HG03175 (cell line): ENCODE measurements at regions not wholly inside any gene's neighbourhood (a gene's known extent, or its start where the extent isn't known, plus 50 kb on each side); places are given as distances from the start of the nearest gene placed in this dataset.
"Not testable (repeated sequence)": the region's sequence is repeated elsewhere in the genome, so short reads cannot be mapped to it uniquely, and the experiment has no call there.

Experiments used
- ATAC-seq: cut with Tn5 transposase; IDR thresholded peaks from one replicate; pipeline ENCODE4 v1.9.1; 2021; ENCODE audit warnings: mild to moderate bottlenecking, moderate library complexity; ENCODE audit not compliant: unreplicated experiment

- ATAC-seq: no peak
Measured at GRCh38 chr12:14207905-14208551, 157.5 kb upstream of the ATF7IP start.

- no peak for ATAC-seq
Measured at GRCh38 chr12:14211947-14212387, 153.5 kb upstream of the ATF7IP start.

DNA sequence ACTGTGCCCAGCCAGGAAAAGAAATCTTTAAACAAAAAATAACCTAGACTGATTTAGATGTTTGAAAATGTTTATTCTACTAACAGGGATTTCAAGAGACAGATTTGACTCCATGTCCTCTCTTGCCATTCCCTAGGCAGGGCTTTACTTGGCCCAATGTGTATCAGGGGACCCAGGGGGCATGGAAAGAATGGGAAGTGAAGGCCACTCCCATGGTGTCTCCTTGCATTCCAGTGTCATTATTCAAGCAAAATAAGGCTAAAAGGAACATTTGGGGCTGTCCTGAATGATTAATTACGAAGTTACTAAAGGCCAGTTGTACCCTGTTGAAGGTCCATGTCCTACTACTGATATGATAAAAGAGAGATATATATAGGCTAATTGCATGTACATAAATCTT lies 151.9 kb upstream of the ATF7IP start:
- no peak for ATAC-seq

- ATAC-seq: no peak
Measured at GRCh38 chr12:14214495-14214894, 151.0 kb upstream of the ATF7IP start.

DNA sequence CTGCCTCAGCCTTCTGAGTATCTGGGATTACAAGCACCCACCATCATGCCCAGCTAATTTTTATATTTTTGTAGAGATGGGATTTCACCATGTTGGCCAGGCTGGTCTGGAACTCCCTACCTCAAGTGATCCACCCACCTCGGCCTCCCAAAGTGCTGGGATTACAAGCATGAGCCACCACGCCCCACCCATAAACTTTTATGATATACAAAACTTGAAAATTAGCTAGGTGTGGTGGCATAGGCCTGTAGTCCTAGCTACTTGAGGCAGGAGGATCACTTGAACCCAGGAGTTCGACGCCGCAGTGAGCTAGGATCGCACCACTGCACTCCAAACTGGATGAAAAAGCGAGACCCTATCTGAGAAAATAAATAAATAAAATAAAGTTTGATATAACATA lies 149.5 kb upstream of the ATF7IP start:
- ATAC-seq: not testable (repeated sequence)

GRCh38 chr12:14216405-14217294 lies 148.8 kb upstream of the ATF7IP start:
- ATAC-seq: no peak

- no peak for ATAC-seq
Measured at GRCh38 chr12:14219156-14219555, 146.3 kb upstream of the ATF7IP start.

DNA sequence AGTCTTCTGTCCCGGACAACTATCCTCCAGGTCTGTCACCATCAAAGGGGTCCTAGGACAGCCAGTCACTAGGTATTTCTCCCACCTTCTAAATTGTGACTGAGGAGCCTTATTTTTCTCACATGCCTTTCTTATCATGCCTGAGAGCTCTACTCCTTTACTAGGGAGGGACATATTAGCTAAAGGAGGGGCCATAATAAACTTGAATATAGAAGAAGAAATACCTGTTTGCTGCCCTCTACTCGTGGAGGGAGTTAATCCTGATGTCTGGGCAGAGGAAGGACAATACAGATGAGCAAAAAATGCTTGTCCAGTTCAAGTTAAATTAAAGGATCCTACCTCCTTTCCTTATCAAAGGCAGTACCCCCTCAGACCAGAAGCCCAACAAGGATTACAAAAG lies 145.8 kb upstream of the ATF7IP start:
- ATAC-seq: not testable (repeated sequence)

- ATAC-seq: no peak
Measured at GRCh38 chr12:14225064-14225463, 140.4 kb upstream of the ATF7IP start.

GRCh38 chr12:14235176-14235575 lies 130.3 kb upstream of the ATF7IP start:
- not testable (repeated sequence) for ATAC-seq

- ATAC-seq: not testable (repeated sequence)
Measured at GRCh38 chr12:14236641-14237040, 128.8 kb upstream of the ATF7IP start.

DNA sequence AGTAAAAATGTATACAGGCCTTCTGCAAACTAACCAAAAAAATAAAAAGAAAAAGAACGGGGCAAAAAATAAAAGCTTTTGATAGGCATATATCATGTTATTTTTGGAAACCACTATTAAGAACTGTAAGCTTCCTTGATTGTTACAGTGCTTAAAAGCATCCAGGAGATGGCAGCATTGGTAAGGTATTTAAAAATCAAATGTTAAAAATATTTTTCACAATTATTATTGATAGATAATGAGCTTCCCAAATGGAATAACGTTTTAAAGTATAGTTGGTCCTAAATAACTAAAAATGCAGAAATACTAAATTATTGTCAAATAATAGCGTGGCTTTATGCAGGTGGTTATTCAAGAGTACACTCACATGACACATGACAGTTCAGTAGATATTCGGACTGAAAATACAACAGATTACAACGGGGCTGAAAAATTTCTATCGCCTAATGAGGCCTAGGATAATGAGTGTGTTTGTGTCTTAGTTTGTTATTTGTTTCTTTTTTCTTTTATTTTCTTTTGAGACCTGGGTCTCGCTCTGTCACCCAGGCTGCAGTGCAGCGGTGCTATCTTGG lies 127.2 kb upstream of the ATF7IP start:
- ATAC-seq: no peak

- ATAC-seq: peak; percentile 78
Measured at GRCh38 chr12:14239350-14239934, 126.0 kb upstream of the ATF7IP start.

DNA sequence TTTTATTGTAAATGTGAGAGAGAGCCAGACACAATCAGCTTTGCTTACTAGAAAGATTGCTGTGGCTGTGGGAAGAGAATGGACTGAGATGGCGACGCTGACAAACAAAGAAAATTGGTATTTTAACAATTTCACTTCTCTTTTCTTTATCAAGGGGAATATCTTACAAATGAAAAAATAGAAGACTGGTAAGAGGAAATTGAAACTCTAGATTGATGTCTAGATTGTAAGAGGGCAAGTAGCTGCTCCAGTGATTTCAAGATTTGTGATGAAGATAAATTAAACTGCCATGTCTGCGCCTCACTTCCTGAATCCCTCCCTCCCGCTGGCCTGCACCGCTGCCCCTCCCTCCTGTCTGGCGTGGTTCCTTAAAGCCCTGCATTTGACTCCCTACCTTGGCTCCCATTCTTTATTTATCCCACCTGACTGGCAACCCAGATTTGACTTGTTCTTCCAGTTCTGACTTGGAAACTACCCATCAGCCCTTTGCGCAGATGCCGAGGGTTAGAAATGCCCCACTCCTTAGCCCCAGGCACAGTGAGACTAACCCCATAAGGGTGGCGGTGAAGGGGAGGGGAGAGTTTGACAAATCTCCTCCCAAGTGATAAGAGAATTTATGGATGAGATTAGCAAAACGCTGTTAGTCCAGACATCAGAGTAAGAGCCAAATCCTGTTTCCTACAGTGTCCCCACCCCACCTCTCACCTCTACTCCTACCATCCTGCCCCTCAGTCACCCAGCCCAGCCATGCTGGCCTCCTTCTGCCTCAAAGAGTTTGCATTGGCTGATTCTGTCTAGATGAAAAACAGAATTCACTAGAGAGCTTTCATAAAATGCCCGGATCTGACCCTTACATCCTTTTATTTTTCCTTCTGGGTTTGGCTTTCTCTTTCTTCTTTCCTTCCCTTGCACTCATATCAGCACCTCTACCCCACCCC lies 125.3 kb upstream of the ATF7IP start:
- peak; percentile 51 for ATAC-seq

- ATAC-seq: no peak
Measured at GRCh38 chr12:14240873-14241220, 124.6 kb upstream of the ATF7IP start.

GRCh38 chr12:14242825-14243224 lies 122.7 kb upstream of the ATF7IP start:
- ATAC-seq: not testable (repeated sequence)

DNA sequence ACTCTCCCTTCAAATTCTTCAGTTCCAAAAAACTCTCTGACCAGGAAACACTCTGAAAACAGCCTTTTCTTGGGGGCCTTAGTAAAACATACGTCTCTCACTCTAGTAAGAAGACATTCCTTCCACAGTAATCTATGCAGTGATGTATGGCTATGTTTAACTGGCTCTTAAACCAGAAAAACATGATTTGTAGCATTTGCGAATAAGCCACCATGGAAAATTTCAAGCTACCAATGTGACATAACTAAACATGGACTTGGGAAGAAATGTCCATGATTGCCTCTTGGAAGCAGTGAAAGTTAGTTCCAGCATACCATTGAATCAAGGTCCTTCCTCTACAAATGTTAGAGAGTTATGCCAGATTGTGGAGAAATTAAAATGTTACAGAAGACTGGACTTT lies 121.5 kb upstream of the ATF7IP start:
- ATAC-seq: no peak

GRCh38 chr12:14244876-14245669 lies 120.4 kb upstream of the ATF7IP start:
- ATAC-seq: no peak

DNA sequence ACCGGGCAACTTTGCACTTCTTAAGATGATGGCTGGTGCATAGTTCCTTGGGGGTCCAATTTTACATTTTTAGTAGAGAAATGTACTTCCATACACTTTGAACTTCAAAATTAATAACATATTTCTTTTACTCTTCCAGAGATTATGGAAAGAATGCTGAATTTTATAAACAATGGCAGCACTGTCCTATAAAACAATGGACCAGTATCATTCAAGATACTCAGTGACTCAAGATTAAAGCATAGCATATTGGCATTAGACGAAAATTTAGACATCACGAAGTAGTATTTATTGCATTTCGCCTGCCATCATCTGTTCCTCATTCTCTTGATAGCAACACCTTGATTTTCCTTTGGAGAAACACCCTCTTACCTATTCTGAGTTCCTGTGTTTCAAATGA lies 118.3 kb upstream of the ATF7IP start:
- no peak for ATAC-seq

GRCh38 chr12:14249368-14249767 lies 116.1 kb upstream of the ATF7IP start:
- no peak for ATAC-seq
